H1 (cell line): ENCODE measurements at regions not wholly inside any gene's neighbourhood (a gene's known extent, or its start where the extent isn't known, plus 50 kb on each side); places are given as distances from the start of the nearest gene placed in this dataset.

Source experiments
- CTCF ChIA-PET: fragments of 300-600 bp; sonication (Branson Sonifier 250); formaldehyde crosslinking; loops from one replicate; lab custom pipeline; 2021; ENCODE audit not compliant: partially characterized antibody; lab: Charles Lee
- POLR2A ChIA-PET: fragments of 300-600 bp; sonication (Branson Sonifier 250); formaldehyde crosslinking; loops from one replicate; lab custom pipeline; 2021; ENCODE audit warnings: inconsistent platforms; ENCODE audit not compliant: partially characterized antibody; lab: Charles Lee
- DNase-seq, 2 experiments: peaks; one replicate each; pipeline versions ENCODE4 v3.0.0 to v3.0.0-alpha.2; 2010 to 2022; ENCODE audit warnings: low spot score in 2 of 2, low read depth in 1 of 2, mixed read lengths in 1 of 2
- FAIRE-seq: peaks from 2 replicates; lab custom pipeline; 2011; peaks lifted over from hg19 to GRCh38; lab: Jason Lieb, UNC
- H2AFZ ChIP-seq: 2 replicates; pipeline ENCODE4 v1.8.1; 2012; ENCODE audit warnings: low read length, inconsistent platforms
- H2AK5ac ChIP-seq: 2 replicates; pipeline ENCODE4 v1.6.1; 2013; ENCODE audit warnings: low read depth, low read length
- H2BK120ac ChIP-seq: replicated peaks from 2 replicates; pipeline ENCODE3; 2013; ENCODE audit warnings: low read depth, low read length, inconsistent platforms
- H2BK12ac ChIP-seq: 2 replicates; pipeline ENCODE4 v1.6.1; 2013; ENCODE audit warnings: low read depth, low read length
- H2BK15ac ChIP-seq: 2 replicates; pipeline ENCODE4 v1.6.1; 2013; ENCODE audit warnings: low read length
- H2BK20ac ChIP-seq: 2 replicates; pipeline ENCODE4 v1.6.1; 2013; ENCODE audit warnings: low read length
- H2BK5ac ChIP-seq: 2 replicates; pipeline ENCODE4 v1.6.1; 2013; ENCODE audit warnings: low read depth, low read length
- H3K14ac ChIP-seq: 2 replicates; pipeline ENCODE4 v1.6.1; 2013; ENCODE audit warnings: inconsistent platforms; ENCODE audit not compliant: insufficient read length
- H3K18ac ChIP-seq: 2 replicates; pipeline ENCODE4 v1.6.1; 2013; ENCODE audit warnings: low read length; ENCODE audit errors: extremely low read depth
- H3K23ac ChIP-seq: 2 replicates; pipeline ENCODE4 v1.6.1; 2013; ENCODE audit warnings: inconsistent platforms; ENCODE audit not compliant: insufficient read length
- H3K23me2 ChIP-seq: 2 replicates; pipeline ENCODE4 v1.6.1; 2013; ENCODE audit warnings: low read depth, low read length
- H3K27ac ChIP-seq: 2 replicates; pipeline ENCODE4 v1.6.1; 2011; ENCODE audit warnings: low read depth, low read length, inconsistent platforms
- H3K27me3 ChIP-seq, 4 experiments: replicated peaks in 1 of 4; 1 replicate in 1 of 4; 2 replicates in 3 of 4; pipeline versions ENCODE4 v1.6.1 to v1.8.1; 2011 to 2013; ENCODE audit warnings: low read length in 3 of 4, mild to moderate bottlenecking in 3 of 4, inconsistent platforms in 2 of 4, mixed read lengths in 2 of 4, moderate library complexity in 1 of 4; ENCODE audit not compliant: control insufficient read depth in 3 of 4, insufficient read depth in 3 of 4; ENCODE audit errors: extremely low read depth in 1 of 4
- H3K36me3 ChIP-seq, 4 experiments: 2 replicates each; pipeline versions ENCODE4 v1.6.1 to v1.8.1; 2011 to 2013; ENCODE audit warnings: mild to moderate bottlenecking in 4 of 4, low read length in 3 of 4, moderate library complexity in 2 of 4, control low read depth in 1 of 4, inconsistent platforms in 1 of 4; ENCODE audit not compliant: insufficient read depth in 4 of 4, control insufficient read depth in 2 of 4
- H3K4ac ChIP-seq: replicated peaks from 2 replicates; pipeline ENCODE3; 2013; ENCODE audit warnings: low read length, low read depth, mixed read lengths, inconsistent platforms; ENCODE audit not compliant: insufficient read length
- H3K4me1 ChIP-seq, 4 experiments: replicated peaks in 1 of 4; 1 replicate in 1 of 4; 2 replicates in 3 of 4; pipeline versions ENCODE4 v1.6.1 to v1.8.1; 2011 to 2013; ENCODE audit warnings: low read length in 3 of 4, inconsistent platforms in 2 of 4, mixed read lengths in 1 of 4; ENCODE audit not compliant: insufficient read depth in 4 of 4, control insufficient read depth in 3 of 4
- H3K4me2 ChIP-seq, 2 experiments: 2 replicates each; pipeline versions ENCODE4 v1.6.1 to v1.8.1; 2011 to 2013; ENCODE audit warnings: low read depth in 2 of 2, low read length in 2 of 2, control low read depth in 1 of 2, inconsistent platforms in 1 of 2, mild to moderate bottlenecking in 1 of 2; ENCODE audit not compliant: insufficient read depth in 1 of 2
- H3K4me3 ChIP-seq, 4 experiments: fragments of 200-600, 300-600 bp in 1 of 4; sonication (generic), shearing (Covaris generic), sonication (Bioruptor Twin) in 1 of 4; 2 replicates each; pipeline versions ENCODE4 v1.5.1 to v1.8.1; 2011 to 2016; ENCODE audit warnings: low read length in 4 of 4, low read depth in 3 of 4, control low read depth in 2 of 4, inconsistent platforms in 2 of 4, mild to moderate bottlenecking in 2 of 4, mixed read lengths in 1 of 4, moderate library complexity in 1 of 4; ENCODE audit not compliant: insufficient read depth in 2 of 4; ENCODE audit errors: extremely low read depth in 1 of 4
- H3K56ac ChIP-seq: replicated peaks from 2 replicates; pipeline ENCODE3; 2013; ENCODE audit warnings: low read depth, mild to moderate bottlenecking, mixed read lengths, low read length, inconsistent platforms; ENCODE audit not compliant: insufficient read length
- H3K79me1 ChIP-seq: 2 replicates; pipeline ENCODE4 v1.6.1; 2013; ENCODE audit warnings: low read depth, low read length, control low read depth
- H3K79me2 ChIP-seq, 2 experiments: 2 replicates each; pipeline versions ENCODE4 v1.6.1 to v1.8.1; 2012 to 2013; ENCODE audit warnings: low read length in 2 of 2, mild to moderate bottlenecking in 2 of 2, inconsistent platforms in 1 of 2; ENCODE audit not compliant: insufficient read depth in 2 of 2, control insufficient read depth in 1 of 2
- H3K9ac ChIP-seq, 4 experiments: replicated peaks in 1 of 4; 1 replicate in 1 of 4; 2 replicates in 3 of 4; pipeline versions ENCODE4 v1.6.1 to v1.8.1; 2011 to 2013; ENCODE audit warnings: low read depth in 3 of 4, low read length in 3 of 4, control low read depth in 2 of 4, mild to moderate bottlenecking in 2 of 4, moderate library complexity in 2 of 4, inconsistent platforms in 1 of 4; ENCODE audit errors: extremely low read depth in 1 of 4
- H3K9me3 ChIP-seq, 2 experiments: 2 replicates each; pipeline versions ENCODE4 v1.6.1 to v1.8.1; 2012 to 2013; ENCODE audit warnings: mild to moderate bottlenecking in 2 of 2, moderate library complexity in 2 of 2, control low read depth in 1 of 2, inconsistent platforms in 1 of 2, low read depth in 1 of 2, low read length in 1 of 2, mixed read lengths in 1 of 2; ENCODE audit not compliant: insufficient read depth in 2 of 2
- H4K20me1 ChIP-seq, 2 experiments: replicated peaks in 1 of 2; 2 replicates each; pipeline versions ENCODE3 to v1.8.1; 2011 to 2013; ENCODE audit warnings: inconsistent platforms in 2 of 2, low read length in 2 of 2, mild to moderate bottlenecking in 1 of 2; ENCODE audit not compliant: insufficient read depth in 2 of 2, control insufficient read depth in 1 of 2
- H4K5ac ChIP-seq: 2 replicates; pipeline ENCODE4 v1.6.1; 2013; ENCODE audit warnings: low read length, low read depth, mixed read lengths, inconsistent platforms; ENCODE audit not compliant: insufficient read length
- H4K8ac ChIP-seq: 2 replicates; pipeline ENCODE4 v1.8.0; 2013; ENCODE audit warnings: mild to moderate bottlenecking, moderate library complexity, low read length, inconsistent platforms; ENCODE audit not compliant: insufficient read depth; ENCODE audit errors: extremely low read depth
- H4K91ac ChIP-seq: replicated peaks from 2 replicates; pipeline ENCODE3; 2013; ENCODE audit warnings: low read length, mixed read lengths, inconsistent platforms; ENCODE audit not compliant: insufficient read length
- NRF1 ChIP-seq: IDR thresholded peaks from 2 replicates; pipeline ENCODE4 v1.6.1; 2011; ENCODE audit warnings: mild to moderate bottlenecking, low read depth, low read length, improper control_type of control experiment
- RAD21 ChIP-seq, 2 experiments: IDR thresholded peaks in 1 of 2; conservative IDR thresholded peaks in 1 of 2; 2 replicates each; pipeline ENCODE4 v1.6.1; 2011; ENCODE audit warnings: low read depth in 2 of 2, low read length in 2 of 2, improper control_type of control experiment in 1 of 2, inconsistent platforms in 1 of 2, mild to moderate bottlenecking in 1 of 2, moderate library complexity in 1 of 2
- WGBS, 2 experiments: shearing (Covaris generic) in 1 of 2; methylation state at CpG; one replicate each; pipeline versions ENCODE4 v1.1.6 to v1.1.7; 2013 to 2015; ENCODE audit warnings: low lambda C conversion rate in 2 of 2, mixed read lengths in 2 of 2, inconsistent platforms in 1 of 2, low coverage in 1 of 2, missing lambda C conversion rate in 1 of 2; ENCODE audit not compliant: insufficient replicate concordance in 2 of 2, insufficient coverage in 1 of 2, insufficient read length in 1 of 2; ENCODE audit errors: extremely low coverage in 1 of 2, missing lambda C conversion rate in 1 of 2; 5-methylcytosine and 5-hydroxymethylcytosine counted together

DNA sequence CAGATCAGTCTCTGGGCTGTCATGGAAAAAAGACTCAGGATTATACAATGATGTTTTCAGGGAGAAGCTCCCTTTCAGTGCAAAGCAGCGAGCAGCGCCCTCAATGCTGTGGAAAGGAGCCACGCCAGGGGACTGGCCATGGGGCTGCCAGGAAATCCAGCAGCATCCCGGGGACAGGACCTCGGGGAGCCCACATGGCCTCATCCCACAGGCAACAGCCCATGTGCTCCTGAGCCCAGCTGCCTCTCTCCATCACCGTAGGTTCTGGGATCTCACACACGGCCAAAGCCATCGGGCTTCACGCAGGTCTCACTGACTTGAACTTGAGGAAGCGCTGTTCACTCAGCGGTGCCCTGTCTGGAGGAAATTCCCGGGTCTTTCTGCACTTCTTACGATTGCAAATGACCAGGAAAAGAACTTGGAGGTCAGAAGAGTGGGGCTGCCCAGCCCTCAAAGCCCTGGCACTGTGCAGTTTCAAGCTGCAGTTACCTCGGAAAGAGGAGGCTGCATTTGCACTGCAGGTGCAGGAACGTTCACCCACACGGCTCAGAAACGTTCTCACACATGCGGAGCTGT, 125.9 kb upstream of the THBS2 start:
- Histone ChIP-seq H3K4me1 (no peaks in the 10 kb centered on the region), H3K79me1 (no peaks in the 10 kb centered on the region), H3K23ac (no peak overlapping the region), H3K79me2 (no peaks in the 10 kb centered on the region), H4K91ac (no peak overlapping the region), H3K14ac (no peak overlapping the region), H3K23me2 (peaks cover 2% of the 10 kb centered on the region; the same call in 1 of the 2 replicates), H2BK20ac (no peak overlapping the region), H4K8ac (no peak overlapping the region), H3K4ac (no peak overlapping the region), H2BK15ac (no peak overlapping the region), H3K4me3 (no peak overlapping the region), H2BK120ac (no peak overlapping the region), H3K56ac (no peak overlapping the region), H4K5ac (no peak overlapping the region), H2BK5ac (no peak overlapping the region), H2AK5ac (no peak overlapping the region), H3K27ac (no peak overlapping the region), H3K9me3 (peaks cover 0 to 7% of the 10 kb centered on the region in 2 experiments; a peak in 2 of 4 replicates), H2BK12ac (no peak overlapping the region), H4K20me1 (peaks cover 0 to 2% of the 10 kb centered on the region in 2 experiments), H3K9ac (no peak overlapping the region), H3K4me2 (no peak overlapping the region), H3K27me3 (no peaks in the 10 kb centered on the region), H2AFZ (no peak overlapping the region), H3K36me3 (no peaks in the 10 kb centered on the region), H3K18ac (no peak overlapping the region)
- DNase-seq (no peak), FAIRE-seq (no peak)
- ChIA-PET CTCF (no interaction called here), POLR2A (no interaction called here)
- 94% methylated on average over 17 of the region's 18 CpGs; no CpG with 5 or more reads in 1 of the 2 experiments for WGBS, 2 experiments
- no peak for TF ChIP-seq RAD21 (IDR thresholded peaks at IDR 0.05 in 1 of 2, conservative IDR thresholded peaks at IDR 0.05 in 1 of 2; ENCODE audit: low read depth in 2 of 2, low read length in 2 of 2)
- TF ChIP-seq NRF1, result no peak
